Smooth muscle cell (in vitro differentiated cells): ENCODE measurements at regions not wholly inside any gene's neighbourhood (a gene's known extent, or its start where the extent isn't known, plus 50 kb on each side); places are given as distances from the start of the nearest gene placed in this dataset.

ENCODE experiments used
- DNase-seq: peaks from one replicate; lab custom pipeline; 2025; ENCODE audit not compliant: unreplicated experiment; lab: John Stamatoyannopoulos, UW
- H2AFZ ChIP-seq: fragments of 200-600 bp; sonication (generic); 2 replicates; pipeline ENCODE4 v1.6.0; 2016; ENCODE audit warnings: antibody characterized with exemption, low read depth, mild to moderate bottlenecking
- H3F3A ChIP-seq: fragments of 200-600 bp; sonication (generic); 2 replicates; pipeline ENCODE4 v1.6.0; 2017; ENCODE audit warnings: antibody characterized with exemption, low read depth
- H3K27ac ChIP-seq: fragments of 200-600 bp; sonication (generic); 2 replicates; pipeline ENCODE4 v1.5.1; 2016; ENCODE audit warnings: low read depth, mild to moderate bottlenecking
- H3K27me3 ChIP-seq: fragments of 200-600 bp; sonication (generic); 2 replicates; pipeline ENCODE4 v1.6.1; 2016; ENCODE audit warnings: low read depth, mild to moderate bottlenecking
- H3K36me3 ChIP-seq: fragments of 200-600 bp; sonication (generic); 2 replicates; pipeline ENCODE4 v1.5.1; 2016; ENCODE audit warnings: low read depth
- H3K4me1 ChIP-seq: fragments of 200-600 bp; sonication (generic); 2 replicates; pipeline ENCODE4 v1.5.1; 2016; ENCODE audit warnings: low read depth
- H3K4me2 ChIP-seq: fragments of 200-600 bp; sonication (generic); 2 replicates; pipeline ENCODE4 v1.6.0; 2016; ENCODE audit warnings: mild to moderate bottlenecking
- H3K4me3 ChIP-seq: fragments of 200-600 bp; sonication (generic); 2 replicates; pipeline ENCODE4 v1.5.1; 2016; ENCODE audit warnings: mild to moderate bottlenecking
- H3K79me2 ChIP-seq: fragments of 200-600 bp; sonication (generic); 2 replicates; pipeline ENCODE4 v1.6.0; 2016; ENCODE audit warnings: low read depth, mild to moderate bottlenecking
- H3K9ac ChIP-seq: fragments of 200-600 bp; sonication (generic); 2 replicates; pipeline ENCODE4 v1.6.0; 2016; ENCODE audit warnings: low read depth
- H3K9me3 ChIP-seq: fragments of 200-600 bp; sonication (generic); replicated peaks from 2 replicates; pipeline ENCODE4 v1.5.1; 2016; ENCODE audit warnings: low read depth
- H4K20me1 ChIP-seq: fragments of 200-600 bp; sonication (generic); 2 replicates; pipeline ENCODE4 v1.6.0; 2016; ENCODE audit warnings: low read depth
- WGBS: methylation state at CpG from one replicate; pipeline ENCODE4 v1.1.7; 2016; ENCODE audit warnings: low lambda C conversion rate; 5-methylcytosine and 5-hydroxymethylcytosine counted together
- TF ChIP-seq, protein P1 (sequence below): fragments of 200-600 bp; sonication (generic); IDR thresholded peaks from 2 replicates; pipeline ENCODE4 v1.5.1; 2017; ENCODE audit warnings: borderline replicate concordance, mild to moderate bottlenecking, antibody characterized with exemption; ENCODE audit not compliant: insufficient read depth, poor library complexity, severe bottlenecking

DNA sequence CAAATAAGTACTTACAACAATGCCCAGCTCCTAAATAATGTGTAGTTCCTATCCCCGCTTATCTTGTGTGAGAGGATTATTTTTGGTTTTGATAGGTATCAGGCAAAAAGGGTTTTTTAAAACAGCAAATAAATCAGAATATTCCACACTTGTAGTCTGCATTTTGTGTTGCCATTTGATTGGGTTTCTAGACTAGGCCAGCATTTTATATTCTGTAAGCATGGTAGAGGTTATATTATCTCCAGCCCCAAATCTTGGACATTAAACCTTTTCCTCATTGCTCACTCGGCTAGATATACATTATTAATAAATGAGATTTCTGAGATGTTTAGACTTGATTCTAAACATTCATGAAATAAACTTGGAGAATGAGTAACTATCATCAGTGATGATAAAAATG is 165.7 kb upstream of the C1orf21 start:
- Histone ChIP-seq H3K27ac (no peak overlapping the region), H3K36me3 (no peaks in the 10 kb centered on the region), H3F3A (no peaks in the 10 kb centered on the region), H3K9ac (no peak overlapping the region), H3K79me2 (no peaks in the 10 kb centered on the region), H2AFZ (no peak overlapping the region), H4K20me1 (no peaks in the 10 kb centered on the region), H3K9me3 (no peaks in the 10 kb centered on the region), H3K27me3 (no peaks in the 10 kb centered on the region), H3K4me1 (no peaks in the 10 kb centered on the region), H3K4me2 (no peak overlapping the region), H3K4me3 (no peak overlapping the region)
- no peak for DNase-seq
- TF ChIP-seq, protein P1, sequence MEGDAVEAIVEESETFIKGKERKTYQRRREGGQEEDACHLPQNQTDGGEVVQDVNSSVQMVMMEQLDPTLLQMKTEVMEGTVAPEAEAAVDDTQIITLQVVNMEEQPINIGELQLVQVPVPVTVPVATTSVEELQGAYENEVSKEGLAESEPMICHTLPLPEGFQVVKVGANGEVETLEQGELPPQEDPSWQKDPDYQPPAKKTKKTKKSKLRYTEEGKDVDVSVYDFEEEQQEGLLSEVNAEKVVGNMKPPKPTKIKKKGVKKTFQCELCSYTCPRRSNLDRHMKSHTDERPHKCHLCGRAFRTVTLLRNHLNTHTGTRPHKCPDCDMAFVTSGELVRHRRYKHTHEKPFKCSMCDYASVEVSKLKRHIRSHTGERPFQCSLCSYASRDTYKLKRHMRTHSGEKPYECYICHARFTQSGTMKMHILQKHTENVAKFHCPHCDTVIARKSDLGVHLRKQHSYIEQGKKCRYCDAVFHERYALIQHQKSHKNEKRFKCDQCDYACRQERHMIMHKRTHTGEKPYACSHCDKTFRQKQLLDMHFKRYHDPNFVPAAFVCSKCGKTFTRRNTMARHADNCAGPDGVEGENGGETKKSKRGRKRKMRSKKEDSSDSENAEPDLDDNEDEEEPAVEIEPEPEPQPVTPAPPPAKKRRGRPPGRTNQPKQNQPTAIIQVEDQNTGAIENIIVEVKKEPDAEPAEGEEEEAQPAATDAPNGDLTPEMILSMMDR: no peak
- WGBS: 98% methylated on average over 2 of the region's 2 CpGs

DNA sequence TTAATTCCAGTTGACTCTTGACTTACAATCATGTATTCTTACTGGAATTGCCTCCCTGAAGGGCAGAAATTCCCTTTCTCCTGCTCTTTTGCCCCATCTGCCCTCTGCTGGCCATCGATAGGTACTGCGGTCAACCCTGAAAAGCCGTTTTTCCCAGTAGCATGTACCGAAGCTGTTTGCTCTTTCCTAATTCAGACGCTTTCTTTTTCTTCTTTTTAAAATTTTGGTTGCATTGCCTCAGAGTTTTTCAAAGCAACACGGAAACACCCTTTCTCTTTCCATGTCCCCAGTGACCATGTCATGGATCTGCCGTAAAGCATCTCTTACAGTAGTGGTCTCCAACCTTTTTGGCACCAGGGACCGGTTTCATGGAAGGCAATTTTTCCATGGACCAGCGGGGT is 164.2 kb upstream of the C1orf21 start:
- H3K36me3 ChIP-seq: no peaks in the 10 kb centered on the region
- H4K20me1 ChIP-seq: no peaks in the 10 kb centered on the region
- no peaks in the 10 kb centered on the region for H3K4me1 ChIP-seq
- 31% methylated on average over 9 of the region's 9 CpGs for WGBS
- no peak overlapping the region for H3K27ac ChIP-seq
- no peaks in the 10 kb centered on the region for H3K27me3 ChIP-seq
- TF ChIP-seq, protein P1: peak; percentile 98
- H2AFZ ChIP-seq: no peak overlapping the region
- no peaks in the 10 kb centered on the region for H3K9me3 ChIP-seq
- no peak overlapping the region for H3K9ac ChIP-seq
- no peak overlapping the region for H3K4me3 ChIP-seq
- no peak for DNase-seq
- H3K79me2 ChIP-seq: no peaks in the 10 kb centered on the region
- H3K4me2 ChIP-seq: peak overlapping the region; percentile 66
- H3F3A ChIP-seq: no peaks in the 10 kb centered on the region

DNA sequence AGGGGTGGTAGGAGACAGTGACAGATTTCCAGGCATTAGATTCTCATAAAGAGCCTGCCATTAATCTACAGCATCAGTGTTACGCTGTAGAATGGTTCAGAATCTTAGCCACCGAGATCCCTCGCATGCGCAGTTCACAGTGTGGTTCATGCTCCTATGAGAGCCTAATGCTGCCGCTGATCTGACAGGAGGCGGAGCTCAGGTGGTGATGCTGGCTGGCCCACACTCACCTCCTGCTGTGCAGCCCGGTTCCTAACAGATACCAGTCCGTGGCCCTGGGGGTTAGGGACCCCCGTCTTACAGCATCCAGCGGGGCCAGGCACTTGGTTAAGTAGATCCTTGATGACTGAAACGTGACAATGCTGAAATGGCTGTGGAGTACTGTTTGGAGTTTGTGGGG is 163.6 kb upstream of the C1orf21 start:
- Histone ChIP-seq H3K9me3 (no peaks in the 10 kb centered on the region), H3F3A (no peaks in the 10 kb centered on the region), H4K20me1 (no peaks in the 10 kb centered on the region), H3K27ac (no peak overlapping the region), H2AFZ (no peak overlapping the region), H3K4me2 (no peak overlapping the region), H3K9ac (no peak overlapping the region), H3K79me2 (no peaks in the 10 kb centered on the region), H3K27me3 (no peaks in the 10 kb centered on the region), H3K4me1 (no peaks in the 10 kb centered on the region), H3K4me3 (no peak overlapping the region), H3K36me3 (no peaks in the 10 kb centered on the region)
- 83% methylated on average over 11 of the region's 11 CpGs for WGBS
- TF ChIP-seq, protein P1: no peak
- no peak for DNase-seq

DNA sequence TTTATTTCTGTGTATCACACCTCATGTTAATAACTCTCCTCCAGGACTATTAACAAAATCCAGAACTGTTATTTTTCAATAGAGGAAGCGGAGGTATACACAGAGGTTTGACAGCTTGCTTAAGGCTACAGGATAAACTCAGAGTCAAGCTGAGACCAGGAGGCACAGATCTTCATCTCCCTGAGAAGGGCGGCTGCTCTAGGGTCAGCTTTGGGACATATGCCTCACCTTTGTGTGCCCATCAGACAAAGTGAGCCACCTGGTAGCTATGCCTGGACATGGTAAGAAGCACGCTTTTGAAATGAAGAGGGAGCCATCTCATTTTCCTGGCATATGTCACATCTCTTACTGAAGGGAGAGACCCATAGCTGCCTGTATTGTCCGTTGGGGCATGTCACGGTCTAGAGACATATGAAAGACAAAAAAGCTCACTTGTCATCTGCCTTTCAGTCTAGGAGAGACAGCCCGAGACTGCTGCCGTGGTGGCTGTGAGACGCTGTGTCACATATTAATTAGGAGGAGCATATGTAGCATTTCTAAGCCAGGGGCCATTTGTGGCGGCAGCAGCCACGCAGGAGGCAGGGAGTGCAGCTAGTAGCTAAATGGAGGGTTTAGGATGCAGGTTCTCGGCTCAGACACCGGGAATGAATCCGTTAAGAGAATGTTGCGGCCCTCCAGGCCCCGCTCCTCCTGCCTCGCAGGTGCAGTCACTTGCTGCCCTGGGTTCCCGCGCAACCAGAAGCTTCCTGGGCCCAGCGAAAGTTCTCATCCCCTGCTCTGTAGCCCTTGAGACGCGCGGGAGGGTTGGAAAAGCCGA is 161.3 kb upstream of the C1orf21 start:
- no peaks in the 10 kb centered on the region for H3K9me3 ChIP-seq
- H3K4me3 ChIP-seq: no peak overlapping the region
- H2AFZ ChIP-seq: no peak overlapping the region
- 94% methylated on average over 23 of the region's 23 CpGs for WGBS
- H3F3A ChIP-seq: no peaks in the 10 kb centered on the region
- TF ChIP-seq, protein P1: no peak
- no peaks in the 10 kb centered on the region for H3K27me3 ChIP-seq
- H3K4me1 ChIP-seq: no peaks in the 10 kb centered on the region
- H3K9ac ChIP-seq: no peak overlapping the region
- no peaks in the 10 kb centered on the region for H3K36me3 ChIP-seq
- H3K4me2 ChIP-seq: no peak overlapping the region
- no peaks in the 10 kb centered on the region for H4K20me1 ChIP-seq
- no peak overlapping the region for H3K27ac ChIP-seq
- DNase-seq: no peak
- H3K79me2 ChIP-seq: no peaks in the 10 kb centered on the region
